Brain microvascular endothelial cell (primary cell): ENCODE measurements at regions not wholly inside any gene's neighbourhood (a gene's known extent, or its start where the extent isn't known, plus 50 kb on each side); places are given as distances from the start of the nearest gene placed in this dataset.
A peak's percentile ranks its signal among the peaks of the same experiment; 100 is the strongest.

Experiments
- DNase-seq: peaks from one replicate; pipeline ENCODE4 v3.0.0-alpha.2; 2020
- H3K27ac ChIP-seq: fragments of 250-450 bp; sonication (Bioruptor Pico); 2 replicates; pipeline ENCODE4 v1.5.1; 2020; ENCODE audit warnings: mild to moderate bottlenecking, moderate library complexity
- H3K27me3 ChIP-seq: fragments of 250-450 bp; sonication (Bioruptor Pico); replicated peaks from 2 replicates; pipeline ENCODE4 v1.5.1; 2020; ENCODE audit warnings: mild to moderate bottlenecking
- H3K36me3 ChIP-seq: fragments of 250-450 bp; sonication (Bioruptor Pico); replicated peaks from 2 replicates; pipeline ENCODE4 v1.5.1; 2020; ENCODE audit warnings: mild to moderate bottlenecking
- H3K4me3 ChIP-seq: 2 replicates; pipeline ENCODE4 v1.5.1; 2011; ENCODE audit warnings: low read depth, mild to moderate bottlenecking, control low read depth, low read length, moderate library complexity
- CTCF ChIP-seq: IDR thresholded peaks from 2 replicates; pipeline ENCODE4 v1.5.1; 2011; ENCODE audit warnings: low read depth, mild to moderate bottlenecking, moderate library complexity, low read length, control low read depth, inconsistent platforms; ENCODE audit errors: missing control alignments
- in situ Hi-C: cut with HindIII; loops from 2 replicates; pipeline ENCODE4 v1.10.0; 2017; ENCODE audit warnings: low sequenced_read_pairs, low pct_ligation_motif_present

DNA sequence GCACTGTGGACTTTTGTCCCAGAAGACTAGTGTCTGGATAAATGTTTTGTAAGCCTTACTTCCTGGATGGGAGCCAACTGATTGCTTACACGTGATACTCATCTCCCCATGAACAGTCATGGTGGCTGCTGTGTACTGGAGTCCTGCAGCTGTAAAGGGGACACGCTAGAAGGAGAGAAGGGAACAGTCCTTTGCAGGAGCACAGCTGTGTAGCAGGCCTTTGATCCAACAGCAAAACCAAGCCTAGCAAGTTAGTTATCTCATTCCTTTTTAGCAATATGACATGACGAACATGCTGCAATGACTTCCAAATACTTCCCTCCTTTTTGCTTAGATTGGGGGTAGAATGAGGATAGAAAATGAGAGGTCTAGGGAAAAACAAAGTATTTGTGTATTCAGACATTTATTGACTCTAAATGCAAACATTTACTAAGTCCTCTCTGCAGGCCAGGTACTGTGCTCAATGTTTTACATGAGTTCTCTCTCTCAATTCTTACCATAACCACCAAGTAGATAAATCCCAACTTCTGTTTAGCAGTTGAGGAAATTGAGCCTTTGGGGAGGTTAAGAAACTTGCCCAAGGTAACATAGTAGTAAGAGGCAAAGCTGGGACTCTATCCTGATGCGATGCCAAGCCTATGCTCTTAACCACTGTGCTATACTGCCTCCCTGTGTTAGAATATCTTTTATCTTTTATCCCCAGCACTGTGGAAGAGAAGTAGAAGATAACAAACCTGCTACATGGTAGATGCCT, 55.4 kb upstream of the CD28 start:
- TF ChIP-seq CTCF, result peak; percentile 39
- in situ Hi-C loops, result no loop called here
- H3K36me3 ChIP-seq, result no peaks in the 10 kb centered on the region
- peak; percentile 47 for DNase-seq
- no peak overlapping the region for H3K4me3 ChIP-seq
- no peaks in the 10 kb centered on the region for H3K27me3 ChIP-seq
- H3K27ac ChIP-seq, result no peak overlapping the region

DNA sequence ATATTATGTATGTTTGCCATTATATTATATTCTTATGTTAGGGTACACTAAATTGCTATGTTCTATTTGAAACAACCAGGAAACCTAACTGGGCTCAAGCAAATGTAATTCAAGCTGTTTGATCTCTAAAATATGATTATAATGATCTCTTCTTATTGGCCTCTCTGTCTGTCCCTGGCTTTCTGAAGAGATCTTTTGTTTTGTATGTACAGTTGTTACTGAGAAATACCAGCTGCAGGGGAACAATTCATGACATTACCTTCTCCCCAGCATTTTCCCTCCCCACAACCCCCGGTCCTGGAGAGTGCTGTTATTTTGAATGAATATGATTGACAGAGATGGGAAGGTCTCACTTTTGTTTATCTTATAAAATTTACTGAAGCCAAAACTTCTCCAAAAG, 54.8 kb upstream of the CD28 start:
- H3K27me3 ChIP-seq, result no peaks in the 10 kb centered on the region
- H3K36me3 ChIP-seq, result no peaks in the 10 kb centered on the region

GRCh38 chr2:203654826-203655225, 51.6 kb upstream of the CD28 start:
- H3K36me3 ChIP-seq, result no peaks in the 10 kb centered on the region
- no peak for TF ChIP-seq CTCF
- DNase-seq, result no peak
- no peaks in the 10 kb centered on the region for H3K27me3 ChIP-seq
- in situ Hi-C loops, result no loop called here
- H3K4me3 ChIP-seq, result no peak overlapping the region
- H3K27ac ChIP-seq, result no peak overlapping the region

More for the DNA sequence above, 54.8 kb upstream of the CD28 start:
- DNase-seq, result no peak
- Histone ChIP-seq H3K27ac (no peak overlapping the region), H3K4me3 (no peak overlapping the region)
- in situ Hi-C loops, result no loop called here
- TF ChIP-seq CTCF, result no peak

DNA sequence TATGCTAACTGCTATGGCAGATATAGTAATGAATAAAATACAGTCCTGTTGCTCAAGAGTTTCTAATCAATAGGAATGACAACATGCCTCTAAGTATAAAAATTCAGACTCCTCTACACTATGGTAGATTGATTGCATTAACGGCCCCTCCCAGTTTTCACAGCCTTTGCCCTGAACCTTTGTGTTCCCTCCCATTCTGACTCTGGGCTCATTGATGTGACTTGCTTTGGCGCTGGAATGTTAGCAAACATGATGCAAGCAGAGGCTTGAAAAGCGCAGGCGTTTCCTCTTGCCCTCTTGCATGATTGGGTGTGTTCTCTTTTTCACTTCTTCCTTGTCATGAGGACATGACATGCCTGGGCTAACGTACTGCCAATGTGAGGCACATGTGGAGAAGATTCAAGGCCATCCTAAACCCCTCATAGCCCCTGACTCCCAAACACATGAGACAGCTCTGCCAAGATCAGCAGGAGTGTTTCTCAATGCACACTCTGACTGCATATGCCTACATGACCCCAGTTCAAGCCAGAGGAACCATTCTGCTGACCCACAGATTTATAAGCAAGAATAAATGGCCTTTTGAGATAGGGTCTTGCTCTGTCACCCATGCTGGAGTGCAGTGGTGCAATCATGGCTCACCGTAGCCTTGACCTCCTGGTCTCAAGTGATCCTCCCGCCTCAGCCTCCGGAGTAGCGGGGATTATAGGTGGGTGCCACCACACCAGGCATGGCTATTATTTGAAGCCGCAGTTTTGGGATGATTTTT, 49.7 kb upstream of the CD28 start:
- in situ Hi-C loops, result no loop called here
- Histone ChIP-seq H3K27ac (no peak overlapping the region), H3K36me3 (no peaks in the 10 kb centered on the region), H3K27me3 (no peaks in the 10 kb centered on the region), H3K4me3 (no peak overlapping the region)
- no peak for TF ChIP-seq CTCF
- DNase-seq, result no peak
